Adrenal gland (tissue), 9 donors: ENCODE measurements at regions not wholly inside any gene's neighbourhood (a gene's known extent, or its start where the extent isn't known, plus 50 kb on each side); places are given as distances from the start of the nearest gene placed in this dataset.
"Not testable (repeated sequence)": the region's sequence is repeated elsewhere in the genome, so short reads cannot be mapped to it uniquely, and the experiment has no call there.

ENCODE experiments used
- DNase-seq, 7 donors: peaks; one replicate each; pipeline ENCODE4 v3.0.0-alpha.2; 2019 to 2020
- H3K27ac ChIP-seq, 5 donors: fragments of 200-600 bp; sonication (generic) in 4 of 5; 1 replicate in 3 of 5; 2 replicates in 2 of 5; pipeline versions ENCODE4 v1.5.1 to v1.8.0; 2016 to 2020; ENCODE audit warnings: mild to moderate bottlenecking in 1 of 5
- H3K27me3 ChIP-seq: fragments of 200-600 bp; 2 replicates; pipeline ENCODE4 v1.8.0; 2021
- H3K36me3 ChIP-seq, 2 donors: fragments of 200-600 bp; replicated peaks in 1 of 2; 1 replicate in 1 of 2; 2 replicates in 1 of 2; pipeline versions ENCODE4 v1.5.1 to v1.8.0; 2018 to 2022
- H3K4me1 ChIP-seq, 2 donors: fragments of 200-600 bp; replicated peaks in 1 of 2; 1 replicate in 1 of 2; 2 replicates in 1 of 2; pipeline versions ENCODE4 v1.5.1 to v1.8.0; 2018 to 2021
- H3K4me3 ChIP-seq, 4 donors: fragments of 200-600 bp; sonication (generic) in 3 of 4; one replicate each; pipeline ENCODE4 v1.5.1; 2016 to 2018
- H3K9me3 ChIP-seq, 3 donors: fragments of 200-600 bp; sonication (generic) in 1 of 3; replicated peaks in 1 of 3; 1 replicate in 2 of 3; 2 replicates in 1 of 3; pipeline versions ENCODE4 v1.5.1 to v1.8.0; 2016 to 2021
- POLR2A ChIP-seq, 2 donors: fragments of 450-650 bp; IDR thresholded peaks; one replicate each; pipeline ENCODE4 v1.6.1; 2017; ENCODE audit warnings: antibody characterized with exemption in 2 of 2, mild to moderate bottlenecking in 2 of 2, moderate library complexity in 1 of 2
- WGBS, 4 donors: extraction: QIAGEN DNeasy Blood & Tissue Kit in 2 of 4; methylation state at CpG; one replicate each; pipeline versions ENCODE4 v1.1.5 to v1.1.7; 2013 to 2017; 5-methylcytosine and 5-hydroxymethylcytosine counted together
- intact Hi-C, 2 donors: fragments of 100-400 bp; cut with DNase I; formaldehyde crosslinking; loops; one replicate each; pipeline versions ENCODE4 v1.14.1 to v1.15.0; 2022 to 2023
- TF ChIP-seq, protein P1 (sequence below), 6 experiments: fragments of 450-650 bp in 4 of 6; fragments of 200-600 bp in 2 of 6; sonication (generic) in 1 of 6; IDR thresholded peaks; 1 replicate in 5 of 6; 2 replicates in 1 of 6; pipeline versions ENCODE4 v1.5.1 to v1.8.0; 2016 to 2021; ENCODE audit warnings: antibody characterized with exemption in 6 of 6, mild to moderate bottlenecking in 2 of 6, moderate library complexity in 1 of 6
- donor health status: healthy with polysubstance abuse.
- donor health status: Bipolar disorder and iron deficiency.
- donor health status: DM: yes; HTN: yes; CAD: no.
- donor health status: DM: no; HTN: no; CAD: no.
- donor health status: DM: no; HTN: no; CAD: no.

DNA sequence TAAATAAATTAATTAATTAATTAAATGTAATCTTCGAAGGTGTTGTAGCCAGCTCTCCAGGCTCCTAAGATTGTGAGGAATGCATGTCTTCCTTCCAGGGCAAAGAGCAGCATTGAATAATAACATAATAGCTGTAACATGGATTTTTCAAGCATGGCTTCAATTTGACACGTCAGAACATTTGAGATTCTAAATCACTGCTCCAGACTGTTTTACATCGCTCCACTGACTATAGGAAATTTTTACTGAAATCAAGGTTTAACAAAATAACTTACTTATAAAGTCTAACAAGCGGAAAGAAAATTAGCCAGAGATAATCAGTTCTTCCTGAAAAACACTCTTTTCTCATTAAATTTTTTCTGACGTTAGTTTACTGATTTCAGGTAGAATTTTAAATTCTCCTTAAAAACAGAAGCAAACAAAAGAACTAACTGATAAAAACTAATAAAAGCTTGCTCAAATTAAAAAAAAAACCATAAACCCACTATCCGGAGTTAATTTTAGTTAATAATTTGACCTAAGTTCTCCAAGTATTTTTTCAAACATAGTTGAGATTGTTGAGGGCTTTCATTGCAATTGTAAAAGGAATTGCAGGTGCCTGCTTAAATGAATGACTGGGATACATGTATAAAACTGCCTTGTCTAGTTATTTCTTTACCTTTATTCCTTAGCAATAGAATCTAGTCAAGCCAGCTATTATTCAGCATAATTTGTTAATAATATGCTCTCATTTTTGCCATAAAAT lies 51.2 kb upstream of the SGCE start:
- H3K4me3 ChIP-seq: no peak overlapping the region
- H3K4me1 ChIP-seq: no peaks in the 10 kb centered on the region
- H3K9me3 ChIP-seq: peaks cover 0 to 4% (median 0%) of the 10 kb centered on the region in 3 donors
- H3K27ac ChIP-seq: no peak overlapping the region
- 83 to 87% (median 85%) methylated on average over 6 of the region's 6 CpGs for WGBS, 4 donors
- DNase-seq: no peak
- intact Hi-C loops: no loop called here
- no peaks in the 10 kb centered on the region for H3K27me3 ChIP-seq
- TF ChIP-seq POLR2A (IDR thresholded peaks at IDR 0.05): no peak
- TF ChIP-seq, protein P1, sequence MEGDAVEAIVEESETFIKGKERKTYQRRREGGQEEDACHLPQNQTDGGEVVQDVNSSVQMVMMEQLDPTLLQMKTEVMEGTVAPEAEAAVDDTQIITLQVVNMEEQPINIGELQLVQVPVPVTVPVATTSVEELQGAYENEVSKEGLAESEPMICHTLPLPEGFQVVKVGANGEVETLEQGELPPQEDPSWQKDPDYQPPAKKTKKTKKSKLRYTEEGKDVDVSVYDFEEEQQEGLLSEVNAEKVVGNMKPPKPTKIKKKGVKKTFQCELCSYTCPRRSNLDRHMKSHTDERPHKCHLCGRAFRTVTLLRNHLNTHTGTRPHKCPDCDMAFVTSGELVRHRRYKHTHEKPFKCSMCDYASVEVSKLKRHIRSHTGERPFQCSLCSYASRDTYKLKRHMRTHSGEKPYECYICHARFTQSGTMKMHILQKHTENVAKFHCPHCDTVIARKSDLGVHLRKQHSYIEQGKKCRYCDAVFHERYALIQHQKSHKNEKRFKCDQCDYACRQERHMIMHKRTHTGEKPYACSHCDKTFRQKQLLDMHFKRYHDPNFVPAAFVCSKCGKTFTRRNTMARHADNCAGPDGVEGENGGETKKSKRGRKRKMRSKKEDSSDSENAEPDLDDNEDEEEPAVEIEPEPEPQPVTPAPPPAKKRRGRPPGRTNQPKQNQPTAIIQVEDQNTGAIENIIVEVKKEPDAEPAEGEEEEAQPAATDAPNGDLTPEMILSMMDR (IDR thresholded peaks at IDR 0.05): no peak
- no peaks in the 10 kb centered on the region for H3K36me3 ChIP-seq

DNA sequence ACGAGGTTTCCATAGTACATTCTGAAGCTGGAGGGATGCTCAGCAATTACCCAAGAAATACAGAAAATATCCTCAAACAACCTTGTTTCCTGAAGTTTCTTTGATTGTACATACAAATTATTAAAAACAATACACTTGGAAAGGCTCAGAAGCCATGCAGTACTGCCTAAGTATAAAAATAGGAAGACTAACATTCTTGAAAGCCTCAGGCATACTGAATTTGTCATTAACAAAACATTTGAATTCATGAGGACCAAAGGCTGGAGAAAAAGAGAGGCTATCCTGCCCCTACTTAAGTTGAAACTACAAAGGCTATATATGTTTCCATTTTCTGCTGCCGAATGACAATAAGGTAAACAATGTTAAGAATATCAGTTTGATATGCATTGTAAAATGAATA lies 54.3 kb upstream of the SGCE start:
- Histone ChIP-seq H3K4me3 (no peak overlapping the region), H3K27me3 (no peaks in the 10 kb centered on the region), H3K27ac (no peak overlapping the region), H3K4me1 (no peaks in the 10 kb centered on the region), H3K36me3 (no peaks in the 10 kb centered on the region), H3K9me3 (peaks cover 0 to 4% (median 0%) of the 10 kb centered on the region in 3 donors)
- intact Hi-C loops: no loop called here
- TF ChIP-seq, protein P1 (IDR thresholded peaks at IDR 0.05): no peak
- no peak for TF ChIP-seq POLR2A (IDR thresholded peaks at IDR 0.05)
- no peak for DNase-seq
- WGBS, 4 donors: 80 to 89% (median 85%) methylated on average over 2 of the region's 2 CpGs

GRCh38 chr7:94722360-94722759 lies 66.4 kb upstream of the SGCE start:
- H3K27ac ChIP-seq, intact Hi-C loops: not testable (repeated sequence)
- 87 to 99% (median 96%) methylated on average over 5 to 8 of the region's 8 CpGs for WGBS, 4 donors

GRCh38 chr7:94728893-94729292 lies 73.0 kb upstream of the SGCE start:
- 95 to 97% (median 96%) methylated on average over 3 of the region's 3 CpGs for whole genome bisulfite sequencing, 4 donors
- intact Hi-C loops, H3K4me1 ChIP-seq, H3K9me3 ChIP-seq, H3K27ac ChIP-seq, DNase-seq, H3K27me3 ChIP-seq, H3K36me3 ChIP-seq, H3K4me3 ChIP-seq: not testable (repeated sequence)

More at GRCh38 chr7:94722360-94722759, 66.4 kb upstream of the SGCE start:
- not testable (repeated sequence) for H3K36me3 ChIP-seq, H3K9me3 ChIP-seq, H3K4me1 ChIP-seq, H3K4me3 ChIP-seq, DNase-seq, H3K27me3 ChIP-seq

DNA sequence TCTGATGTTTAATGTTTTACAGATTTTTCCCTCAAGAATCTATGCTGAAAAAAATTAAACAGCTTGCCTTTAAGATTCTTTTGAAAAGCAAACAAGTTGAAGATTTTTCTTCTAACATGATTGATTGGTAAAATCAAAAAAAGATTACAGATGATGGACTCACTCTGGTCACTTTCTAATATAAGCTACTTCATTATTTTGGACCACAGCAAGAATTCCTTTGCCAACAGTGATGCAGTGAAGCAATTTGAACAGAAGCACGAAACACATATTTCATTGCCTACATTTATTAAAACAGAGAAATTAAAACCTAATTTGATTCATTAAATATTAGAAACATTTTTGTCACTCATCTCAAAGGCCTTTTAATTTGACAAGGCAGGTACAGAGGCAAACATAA lies 82.1 kb upstream of the SGCE start:
- Histone ChIP-seq H3K27ac (no peak overlapping the region), H3K9me3 (no peaks in the 10 kb centered on the region), H3K4me3 (no peak overlapping the region), H3K27me3 (no peaks in the 10 kb centered on the region), H3K36me3 (no peaks in the 10 kb centered on the region), H3K4me1 (peaks cover 0 to 3% of the 10 kb centered on the region in 2 donors)
- intact Hi-C loops: no loop called here
- TF ChIP-seq, protein P1 (IDR thresholded peaks at IDR 0.05): no peak
- TF ChIP-seq POLR2A (IDR thresholded peaks at IDR 0.05): no peak
- no peak for DNase-seq
- WGBS, 4 donors: 89 to 97% (median 94%) methylated on average over 1 of the region's 1 CpG
